ENCODE measurements at regions not wholly inside any gene's neighbourhood (a gene's known extent, or its start where the extent isn't known, plus 50 kb on each side); places are given as distances from the start of the nearest gene placed in this dataset.

DNA sequence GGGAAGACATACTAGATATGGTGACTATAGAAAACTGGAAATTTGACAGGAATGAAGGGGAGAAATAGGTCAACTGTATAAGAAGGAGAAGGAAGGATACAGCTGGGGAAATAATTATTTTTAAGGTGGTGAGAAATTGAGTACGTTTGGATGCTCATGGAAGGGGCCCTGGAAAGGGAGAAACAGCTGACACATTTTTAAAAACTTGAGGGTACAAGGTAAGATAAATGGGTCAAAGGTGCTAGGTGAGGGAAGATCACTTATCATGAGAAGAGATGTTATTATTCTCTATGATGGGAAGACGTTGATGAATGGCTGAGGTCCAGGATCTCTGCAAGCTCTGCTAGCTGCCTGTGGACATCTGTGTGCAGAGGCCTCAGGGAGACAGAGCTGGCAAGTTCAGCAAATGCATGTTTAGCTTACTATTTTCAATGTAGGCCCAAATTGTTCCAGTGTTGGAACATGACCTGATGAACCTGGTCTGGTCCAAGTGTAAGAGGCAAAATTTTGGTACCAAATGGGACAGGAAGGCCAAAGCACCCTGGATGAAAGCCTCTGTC, 181.7 kb downstream of the MTRR start:
- no peak for DNase-seq (ENCODE audit: low read depth)

DNA sequence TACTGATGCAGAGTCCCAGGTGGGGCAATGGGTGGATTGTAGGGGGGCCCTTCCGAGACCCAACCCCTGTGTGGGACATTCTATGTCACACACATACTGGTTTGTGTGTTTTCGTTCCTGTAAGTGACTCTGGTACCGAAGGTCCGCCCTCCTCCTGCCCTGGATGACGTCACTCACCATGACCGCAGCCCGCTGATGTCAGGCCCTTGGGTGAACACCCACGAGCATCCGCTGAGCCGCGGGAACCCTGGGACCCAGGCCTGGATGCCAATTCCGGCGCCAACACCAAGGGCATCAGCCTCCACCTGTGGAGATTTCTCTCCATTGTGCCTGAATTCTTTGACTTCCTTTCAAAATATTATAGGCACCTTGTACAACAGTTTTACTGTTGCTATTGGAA, 184.3 kb downstream of the MTRR start:
- no peak for DNase-seq (ENCODE audit: low read depth)

DNA sequence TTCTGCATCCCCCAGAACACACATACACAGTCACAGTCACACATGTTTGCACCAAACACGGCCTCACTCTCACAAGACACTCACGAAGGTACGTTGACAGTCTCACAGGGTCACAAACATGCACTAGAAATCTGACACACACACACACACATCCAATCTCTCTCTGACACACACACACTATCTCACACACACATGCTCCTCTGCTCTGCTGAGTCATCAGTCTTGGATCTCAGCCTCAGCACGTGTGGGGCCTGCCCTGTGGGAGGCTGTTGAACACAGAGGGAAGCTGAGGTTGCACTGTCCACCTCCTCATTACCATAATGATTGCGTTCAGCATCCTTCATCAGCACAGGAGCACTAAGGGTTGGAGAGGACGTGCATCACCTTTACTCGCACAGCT, 188.8 kb downstream of the MTRR start:
- DNase-seq (ENCODE audit: low read depth): no peak

DNA sequence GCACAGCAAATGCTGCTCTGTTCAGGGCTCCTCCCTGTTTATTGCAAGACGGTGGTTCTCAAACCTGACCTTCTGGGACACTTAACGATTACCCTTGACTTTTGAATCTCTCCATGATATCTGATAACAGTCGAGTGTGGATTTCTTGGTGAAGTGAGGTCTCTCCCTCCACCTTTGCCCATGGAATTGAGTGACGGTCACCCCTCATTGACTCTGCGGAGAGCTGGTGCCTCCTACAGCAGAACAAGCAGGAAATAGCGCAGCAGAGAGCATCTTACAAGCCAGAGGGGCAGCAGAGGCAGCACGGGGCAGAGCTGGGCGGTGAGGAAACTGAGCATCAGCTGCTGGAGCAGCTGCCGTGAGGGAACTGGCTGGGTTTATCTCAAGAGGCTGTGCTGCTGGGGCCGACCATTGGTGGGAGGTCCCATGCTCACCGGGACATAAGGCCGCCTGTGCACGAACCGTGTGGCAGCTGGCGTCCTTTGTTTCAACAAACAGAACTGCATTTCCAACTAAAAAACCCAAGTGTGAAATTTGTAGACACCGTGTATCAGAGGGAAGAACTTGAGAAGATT, 189.8 kb downstream of the MTRR start:
- DNase-seq (ENCODE audit: low read depth): no peak

DNA sequence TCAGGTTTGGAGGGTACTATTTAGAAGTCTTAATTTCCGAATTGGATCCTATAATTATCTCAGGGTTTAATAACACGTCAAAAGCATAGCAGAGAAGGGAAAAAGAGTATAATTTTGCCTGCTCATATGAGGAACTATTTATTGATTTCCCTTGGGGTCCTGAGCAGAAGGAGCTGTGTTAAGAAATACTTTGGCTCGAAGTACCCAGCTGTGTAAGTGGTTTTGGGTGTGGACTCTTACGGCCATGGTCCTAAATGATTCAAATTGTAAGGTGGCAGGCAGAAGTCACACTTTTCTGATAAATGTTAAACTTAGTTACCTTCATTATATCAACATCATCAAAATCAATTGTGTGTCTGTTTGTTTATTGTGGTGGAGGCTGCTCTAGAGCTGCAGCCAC, 190.4 kb downstream of the MTRR start:
- no peak for DNase-seq (ENCODE audit: low read depth)

DNA sequence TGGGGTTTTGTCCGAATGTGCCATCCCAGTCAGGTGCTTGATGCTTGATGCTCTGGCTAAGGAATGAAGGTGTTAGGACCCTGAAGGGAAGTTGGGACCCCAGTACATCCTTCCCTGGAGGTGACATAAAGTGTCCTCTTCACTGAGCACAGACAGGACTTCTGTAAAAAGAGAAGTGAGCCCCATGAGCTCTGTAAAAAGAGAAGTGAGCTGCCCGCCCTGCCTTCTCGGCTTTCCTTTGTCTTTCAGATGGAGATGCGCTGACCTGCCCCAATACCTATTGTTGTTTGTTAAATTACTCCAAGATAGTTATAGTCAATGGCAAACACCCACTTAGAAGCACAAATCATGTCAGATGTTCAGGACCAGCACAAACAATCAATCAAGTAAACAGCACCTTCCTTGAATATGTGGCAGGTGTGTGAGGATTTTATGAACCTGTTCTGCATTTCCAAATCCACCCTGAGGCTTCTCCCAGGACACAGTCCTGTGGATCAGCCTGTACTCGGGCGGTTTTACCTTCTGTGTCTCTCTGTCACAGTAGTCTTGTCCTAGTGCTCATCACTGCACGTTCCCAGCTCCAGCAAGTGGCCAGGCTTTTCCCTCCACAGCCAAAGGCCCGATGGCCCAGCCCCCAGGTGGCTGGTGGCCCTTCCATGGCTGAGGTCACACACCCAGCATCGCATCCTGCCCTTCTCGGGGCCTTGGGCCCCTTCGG, 191.4 kb downstream of the MTRR start:
- no peak for DNase-seq (ENCODE audit: low read depth)

DNA sequence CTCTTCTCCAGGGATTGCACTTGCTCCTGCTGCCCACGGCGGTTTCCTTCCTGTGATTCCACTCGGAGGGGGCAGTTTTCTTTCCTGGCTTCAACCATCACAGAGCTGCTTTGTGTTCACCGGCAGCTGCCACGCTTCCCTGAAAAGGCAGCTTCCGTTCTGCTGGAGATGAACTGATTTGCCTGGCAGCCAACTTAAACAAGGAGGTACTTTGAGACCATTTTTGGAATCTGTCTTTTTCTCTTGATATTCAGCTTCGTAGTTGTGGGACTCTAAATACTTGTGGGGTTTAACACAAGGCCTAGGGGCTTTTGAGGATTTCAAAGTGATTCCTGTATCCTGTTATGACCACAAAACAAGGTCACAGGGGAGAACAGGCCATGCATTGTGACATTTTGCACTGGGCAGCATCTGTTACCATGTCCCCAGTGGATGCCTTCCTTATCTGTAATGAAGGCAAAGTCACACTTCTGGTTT, 192.0 kb downstream of the MTRR start:
- DNase-seq (ENCODE audit: low read depth): no peak

DNA sequence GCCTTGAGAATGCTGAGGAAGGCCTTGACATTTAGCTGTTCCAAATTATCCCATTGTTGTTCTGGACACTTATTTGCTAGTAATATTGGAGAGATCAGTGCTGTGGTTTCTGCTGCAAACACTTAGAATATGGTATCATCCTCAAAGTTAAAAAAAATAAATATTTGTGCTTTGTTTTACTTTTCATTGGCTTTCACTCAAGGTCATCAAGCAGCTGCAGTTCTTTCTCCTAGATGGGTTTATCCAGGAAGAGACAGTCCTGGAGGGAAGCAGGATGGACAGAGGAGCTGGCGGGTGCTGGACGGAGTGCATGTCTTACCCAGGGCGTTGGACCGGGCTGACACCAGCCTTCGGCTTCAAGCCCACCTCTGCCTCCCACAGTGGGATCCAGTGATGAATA, 193.6 kb downstream of the MTRR start:
- DNase-seq (ENCODE audit: low read depth): no peak

DNA sequence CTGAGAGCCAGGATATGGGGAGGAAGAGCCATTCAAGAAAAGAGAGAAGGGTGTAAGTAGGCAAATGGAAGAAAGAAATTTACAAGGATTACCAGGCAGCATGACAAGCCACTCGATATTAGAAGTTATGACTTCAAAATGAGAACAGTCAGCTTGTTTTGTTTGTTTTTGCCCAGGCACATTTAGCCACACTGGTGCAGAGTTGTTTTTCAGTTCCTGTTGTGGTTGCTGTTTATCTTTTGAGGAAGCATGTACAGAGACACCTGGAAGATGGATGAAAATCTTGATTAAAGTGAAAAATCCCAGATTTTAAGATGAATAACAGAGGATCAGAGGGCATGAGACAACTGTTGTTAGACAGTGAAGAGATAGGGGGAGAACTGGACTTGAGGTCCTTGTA, 199.1 kb downstream of the MTRR start:
- no peak for DNase-seq (ENCODE audit: low read depth)

DNA sequence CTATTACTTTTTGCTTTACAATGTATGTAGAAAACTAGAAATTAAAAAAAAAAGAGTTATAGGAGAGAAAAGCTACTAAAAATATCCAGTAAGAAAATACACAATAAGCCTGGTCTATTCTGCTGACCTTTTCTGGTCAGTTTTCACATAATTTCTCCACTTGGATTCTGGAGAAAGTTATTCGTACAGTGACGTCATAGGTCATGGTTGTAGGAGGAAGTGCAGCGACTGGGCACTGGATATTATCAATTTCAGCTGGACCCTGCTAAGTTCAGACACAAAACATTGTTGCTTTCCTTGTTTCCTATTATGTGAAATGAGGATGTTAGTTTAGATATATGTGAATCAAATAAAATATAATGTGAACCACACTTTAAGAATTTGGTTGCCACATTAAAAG, 201.2 kb downstream of the MTRR start:
- DNase-seq (ENCODE audit: low read depth): no peak

DNA sequence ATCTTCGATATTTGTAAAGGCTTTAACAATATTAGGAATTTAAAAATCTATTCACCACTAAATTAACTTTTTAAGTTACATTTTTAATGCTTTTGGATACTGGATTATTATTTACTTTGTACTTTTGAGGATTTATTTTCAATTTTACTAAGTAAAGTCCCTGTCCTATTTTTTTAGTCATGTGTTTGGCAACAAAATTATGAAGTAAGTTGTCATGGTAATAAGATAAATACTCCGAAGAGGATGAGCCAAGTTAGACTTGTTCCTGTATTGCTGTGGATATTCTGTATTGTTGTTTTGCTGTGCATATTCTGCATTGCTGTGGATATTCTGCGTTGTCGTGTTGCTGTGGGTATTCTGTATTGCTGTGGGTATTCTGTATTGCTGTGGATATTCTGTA, 210.1 kb downstream of the MTRR start:
- no peak for DNase-seq (ENCODE audit: low read depth)

DNA sequence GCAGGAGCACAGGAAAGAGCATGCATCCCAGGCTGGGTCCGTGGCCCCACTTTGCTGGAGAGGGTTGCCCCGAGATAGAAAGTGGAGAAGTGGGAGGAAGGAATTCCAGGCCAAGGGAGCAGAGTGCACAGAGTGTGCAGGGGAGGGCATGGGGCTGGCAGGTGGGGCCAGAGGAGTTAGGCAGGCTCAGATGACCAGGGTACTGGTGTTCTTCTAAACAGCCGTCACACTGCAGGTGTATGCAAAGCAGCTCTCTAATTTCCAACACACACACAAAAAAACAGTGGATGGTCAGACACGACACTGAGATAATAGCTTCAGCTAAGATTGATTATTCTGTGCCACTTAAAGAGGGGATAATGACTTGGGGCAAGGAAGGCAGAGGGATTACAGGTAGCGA, 212.2 kb downstream of the MTRR start:
- DNase-seq (ENCODE audit: low read depth): no peak

DNA sequence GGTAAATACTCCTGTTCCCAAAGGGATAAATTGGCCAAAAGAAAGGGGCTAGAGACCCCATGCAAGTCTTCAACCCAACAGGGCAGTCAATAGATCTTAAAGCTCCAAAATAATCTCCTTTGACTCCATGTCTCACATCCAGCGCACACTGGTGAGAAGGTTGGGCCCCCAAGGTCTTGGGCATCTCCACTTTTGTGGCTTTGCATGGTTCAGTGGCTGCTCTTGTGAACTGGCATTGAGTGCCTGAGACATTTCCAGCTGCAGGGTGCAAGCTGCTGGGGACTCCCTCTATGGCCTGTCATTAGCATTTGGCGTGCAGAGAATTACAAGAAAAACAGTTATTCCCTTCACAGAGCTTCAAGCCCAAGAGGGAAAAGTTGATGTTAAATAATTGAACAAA, 224.7 kb downstream of the MTRR start:
- DNase-seq (ENCODE audit: low read depth): no peak

DNA sequence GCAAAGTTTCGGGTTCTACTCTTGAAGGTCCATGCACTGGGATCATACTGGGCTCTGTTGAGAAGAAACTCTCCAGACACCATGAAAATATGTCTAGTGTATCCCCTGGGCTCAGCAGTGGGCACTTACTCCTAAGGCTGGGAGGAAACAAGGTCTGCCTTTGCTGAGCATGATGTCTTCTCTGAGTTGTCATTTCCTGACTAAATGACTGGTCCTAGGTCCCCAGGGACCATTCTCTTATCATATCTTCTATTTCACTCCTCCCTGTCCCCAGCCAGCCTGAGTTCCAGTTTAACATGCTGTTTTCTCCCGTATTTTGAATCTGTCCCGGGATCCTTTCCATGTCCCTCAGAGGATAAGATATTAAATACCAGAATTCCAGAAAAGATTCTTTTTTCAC, 225.4 kb downstream of the MTRR start:
- DNase-seq (ENCODE audit: low read depth): no peak

DNA sequence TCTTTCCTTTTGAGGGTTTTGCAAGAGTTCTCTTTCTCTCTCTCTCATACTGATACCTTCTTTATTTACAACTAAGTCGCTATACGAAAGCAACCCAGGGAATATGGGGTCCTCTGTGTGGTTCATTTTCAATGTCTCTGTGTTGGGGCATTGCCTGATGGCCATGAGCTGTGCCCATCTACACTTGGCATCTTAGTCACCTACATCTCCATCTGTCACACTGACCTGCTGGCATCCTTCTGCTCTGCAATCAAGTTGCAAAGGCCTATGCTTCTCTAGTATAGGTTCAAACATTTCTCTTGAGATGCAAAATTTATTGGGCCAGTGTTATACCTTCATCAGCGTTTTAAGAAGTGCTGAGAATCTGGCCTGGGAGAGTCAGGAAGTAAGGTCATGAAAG, 228.2 kb downstream of the MTRR start:
- no peak for DNase-seq (ENCODE audit: low read depth)

DNA sequence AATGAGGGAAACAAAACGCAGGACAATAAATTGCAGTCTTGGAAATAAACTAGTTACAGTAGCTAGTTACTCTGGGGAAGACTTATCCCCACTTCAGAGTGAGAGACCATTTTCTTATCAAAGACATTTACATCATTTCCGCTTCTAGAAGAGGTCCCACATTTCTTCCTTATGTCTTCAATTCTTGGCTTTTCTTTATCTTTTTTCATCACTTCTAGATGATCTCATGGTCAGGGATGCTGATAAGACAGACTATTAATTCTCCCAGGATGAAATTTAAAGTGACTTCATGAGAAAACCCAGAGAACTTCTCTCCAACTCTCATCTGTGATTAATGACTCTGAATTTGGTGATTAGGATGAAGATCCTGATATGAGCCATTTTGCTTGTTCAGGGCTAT, 229.1 kb downstream of the MTRR start:
- DNase-seq (ENCODE audit: low read depth): no peak

DNA sequence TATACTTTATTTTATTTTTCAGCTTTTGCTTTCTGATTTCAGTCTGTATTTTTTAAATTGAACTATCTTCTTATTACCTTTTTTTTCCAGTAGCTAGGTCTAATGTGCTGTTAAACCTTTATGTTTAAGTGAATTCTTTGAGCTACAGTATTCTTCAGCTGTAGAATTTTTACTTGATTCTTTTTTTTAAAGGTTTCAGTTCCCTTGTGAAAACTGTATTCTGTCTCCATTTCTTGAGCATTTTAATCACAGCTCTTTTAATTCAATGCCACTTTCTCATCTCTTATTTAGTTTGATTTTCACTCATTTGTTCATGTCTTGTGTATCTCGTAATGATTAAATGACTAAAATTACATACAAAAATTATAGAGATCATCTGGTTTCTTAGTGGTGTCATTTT, 233.8 kb downstream of the MTRR start:
- DNase-seq (ENCODE audit: low read depth): no peak

DNA sequence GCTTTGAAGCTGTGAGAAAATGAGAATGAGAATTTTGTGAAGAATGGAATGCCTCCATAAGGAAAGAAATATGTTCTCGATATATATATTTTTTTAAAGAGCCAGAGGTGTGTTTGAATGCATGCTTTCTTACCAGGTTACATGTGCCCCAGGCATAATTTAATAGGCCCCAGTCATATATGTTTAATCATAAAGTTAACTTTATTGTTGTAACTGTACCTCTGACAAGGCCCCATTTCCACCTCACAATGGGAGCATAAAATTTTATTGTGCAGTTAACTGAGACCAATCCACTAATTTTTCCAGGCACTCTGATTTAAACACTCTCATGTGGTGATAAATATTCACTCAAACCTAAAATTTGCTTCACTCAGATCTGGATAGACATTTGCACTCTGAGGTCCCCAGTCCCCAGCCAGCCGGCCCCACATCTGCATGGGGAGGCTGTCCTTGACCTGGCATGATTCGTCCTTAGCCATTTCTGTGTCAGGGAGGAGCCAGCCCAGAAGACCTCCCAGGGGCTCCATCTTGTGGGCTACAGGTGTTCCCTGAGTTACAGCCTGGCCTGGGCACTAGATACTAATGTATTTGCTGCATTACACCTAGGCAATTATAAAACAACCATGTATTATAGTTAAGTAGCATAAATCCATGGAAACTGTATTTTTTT, 245.8 kb downstream of the MTRR start:
- DNase-seq (ENCODE audit: low read depth): no peak

DNA sequence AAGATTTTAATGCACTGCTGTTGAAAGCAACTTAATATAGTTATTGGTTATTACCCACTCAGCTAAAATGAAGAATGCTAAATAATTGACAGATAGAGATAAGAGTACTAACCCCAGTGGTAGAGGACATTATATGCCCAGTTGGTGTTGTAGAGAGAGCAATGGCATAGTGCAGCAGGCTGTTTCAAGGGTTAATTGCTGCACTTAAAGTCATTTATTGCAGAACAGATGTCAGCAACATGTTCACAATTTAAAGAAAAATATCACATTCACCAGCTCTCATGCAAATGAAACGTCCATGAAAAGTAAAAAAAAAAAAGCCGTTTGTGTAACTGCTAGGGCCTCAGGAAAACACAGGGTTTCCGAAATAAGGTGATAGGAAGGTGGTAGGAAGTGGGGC, 254.6 kb downstream of the MTRR start:
- no peak for DNase-seq (ENCODE audit: low read depth)

DNA sequence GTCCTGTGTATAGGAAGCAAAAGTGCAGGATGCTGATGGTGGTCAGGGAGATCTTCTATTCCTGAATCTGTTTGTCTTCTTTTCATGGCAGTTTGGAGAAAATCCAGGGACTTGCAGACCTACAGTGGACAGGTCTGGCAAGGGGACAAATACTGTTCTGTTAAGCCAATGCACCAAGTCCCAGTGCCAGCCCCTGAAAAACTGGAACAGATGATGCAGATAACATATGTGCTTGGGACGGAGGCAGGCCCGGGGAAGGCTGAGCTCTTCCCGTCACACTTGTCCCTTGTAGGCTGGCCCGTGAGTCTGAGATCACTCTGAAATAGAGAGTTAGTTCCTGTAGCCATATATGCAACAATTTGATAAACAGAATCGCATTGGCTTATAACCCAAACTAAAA, 265.7 kb downstream of the MTRR start:
- DNase-seq (ENCODE audit: low read depth): no peak

DNA sequence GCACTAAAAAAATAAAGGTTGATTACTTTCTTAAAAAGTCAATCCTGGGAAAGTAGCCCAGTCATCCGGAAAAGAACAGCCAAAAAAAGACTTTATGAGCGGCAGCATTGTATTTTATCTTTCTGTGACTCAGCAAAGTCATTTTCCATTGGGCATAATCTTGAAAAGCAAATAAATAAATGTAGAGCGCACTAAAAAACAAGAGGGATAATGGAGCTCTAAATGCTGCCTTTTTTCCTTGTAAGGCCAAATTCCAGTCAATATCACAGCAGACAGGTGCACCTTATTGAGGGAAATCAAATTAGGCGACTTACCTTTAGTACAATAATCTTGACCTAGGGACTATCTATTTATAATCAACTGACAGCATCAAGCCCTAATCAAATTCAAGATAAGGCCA, 266.8 kb downstream of the MTRR start:
- no peak for DNase-seq (ENCODE audit: low read depth)

DNA sequence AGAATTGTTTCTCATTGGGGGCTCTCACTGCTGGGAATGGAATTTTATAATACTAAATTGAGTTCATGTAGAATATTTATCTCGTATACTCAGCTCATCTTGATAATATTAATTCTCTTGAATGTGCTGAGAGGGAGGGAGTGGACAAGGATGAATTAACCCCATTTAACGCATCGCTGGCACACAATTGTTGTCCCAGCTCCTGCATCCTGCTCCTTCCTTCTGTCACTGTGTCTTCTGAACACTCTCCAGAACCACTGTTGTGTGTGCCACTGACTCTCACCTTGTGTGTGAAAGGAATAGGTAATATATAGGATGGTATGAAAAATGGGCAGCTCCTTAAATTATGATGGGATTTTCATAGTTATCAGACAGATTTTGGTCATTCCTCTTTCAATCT, 267.3 kb downstream of the MTRR start:
- no peak for DNase-seq (ENCODE audit: low read depth)

DNA sequence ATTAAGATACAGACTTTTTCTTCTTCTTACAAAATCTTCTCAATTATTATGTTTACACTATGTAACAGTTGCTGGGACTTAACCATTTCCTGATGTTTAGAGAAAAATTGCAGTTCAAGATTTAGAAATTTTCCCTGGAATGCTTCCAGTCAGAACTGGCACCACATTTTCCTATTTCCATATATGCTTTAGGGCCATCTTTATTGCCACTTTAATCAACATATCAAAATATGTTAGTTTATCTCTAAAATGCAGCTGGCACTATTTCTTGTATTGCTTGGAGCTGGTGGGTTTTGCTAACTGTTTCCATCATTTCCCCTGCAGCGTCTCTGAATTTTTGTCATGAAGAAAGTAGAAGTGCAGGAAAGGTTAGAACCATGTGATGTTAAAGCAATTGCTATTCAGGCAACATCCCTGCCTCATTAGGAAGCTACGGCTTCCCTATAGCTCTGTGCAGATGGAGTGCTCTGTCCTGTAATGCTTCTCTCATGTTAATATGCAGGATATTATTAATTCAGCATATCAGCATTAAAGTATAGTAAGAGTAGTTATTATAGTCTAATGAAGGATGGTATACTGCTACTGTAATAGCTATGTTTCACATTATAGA, 269.1 kb downstream of the MTRR start:
- no peak for DNase-seq (ENCODE audit: low read depth)
